ENCODE measurements at regions not wholly inside any gene's neighbourhood (a gene's known extent, or its start where the extent isn't known, plus 50 kb on each side); places are given as distances from the start of the nearest gene placed in this dataset.
A peak's percentile ranks its signal among the peaks of the same experiment; 100 is the strongest.
"Not testable (repeated sequence)": the region's sequence is repeated elsewhere in the genome, so short reads cannot be mapped to it uniquely, and the experiment has no call there.

DNA sequence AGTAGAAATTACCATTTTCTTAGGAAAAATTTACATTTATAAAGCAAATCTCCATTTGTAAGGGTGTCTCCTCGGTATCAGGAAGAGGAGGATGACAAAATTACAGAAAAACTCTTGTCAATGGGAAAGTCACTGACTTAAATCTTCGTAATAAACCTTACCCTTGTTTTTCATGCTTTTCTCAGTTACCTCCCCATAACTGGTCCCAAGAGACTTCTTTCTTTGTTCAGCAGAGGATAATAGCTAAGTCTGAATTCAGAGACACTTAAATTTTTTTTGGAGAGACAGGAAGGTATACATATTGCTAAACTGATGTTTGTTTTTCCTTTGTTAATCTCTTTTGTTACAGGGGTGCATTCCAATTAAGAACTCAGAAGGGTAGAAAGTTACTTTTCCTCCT lies 125.5 kb upstream of the JADE1 start:
- H3K4me3 Mint-ChIP-seq = no peak overlapping the region
- DNase-seq (no peak), ATAC-seq (replicated peaks in 1 of 2) (no peak)
- no peaks in the 10 kb centered on the region for H3K27me3 Mint-ChIP-seq (ENCODE audit: low read depth)
- H3K4me1 Mint-ChIP-seq (ENCODE audit: low read depth) = no peaks in the 10 kb centered on the region
- H3K27ac Mint-ChIP-seq = no peak overlapping the region
- H3K36me3 Mint-ChIP-seq (ENCODE audit: insufficient read depth in 2 of 2) = no peaks in the 10 kb centered on the region
- no peaks in the 10 kb centered on the region for H3K9me3 Mint-ChIP-seq

DNA sequence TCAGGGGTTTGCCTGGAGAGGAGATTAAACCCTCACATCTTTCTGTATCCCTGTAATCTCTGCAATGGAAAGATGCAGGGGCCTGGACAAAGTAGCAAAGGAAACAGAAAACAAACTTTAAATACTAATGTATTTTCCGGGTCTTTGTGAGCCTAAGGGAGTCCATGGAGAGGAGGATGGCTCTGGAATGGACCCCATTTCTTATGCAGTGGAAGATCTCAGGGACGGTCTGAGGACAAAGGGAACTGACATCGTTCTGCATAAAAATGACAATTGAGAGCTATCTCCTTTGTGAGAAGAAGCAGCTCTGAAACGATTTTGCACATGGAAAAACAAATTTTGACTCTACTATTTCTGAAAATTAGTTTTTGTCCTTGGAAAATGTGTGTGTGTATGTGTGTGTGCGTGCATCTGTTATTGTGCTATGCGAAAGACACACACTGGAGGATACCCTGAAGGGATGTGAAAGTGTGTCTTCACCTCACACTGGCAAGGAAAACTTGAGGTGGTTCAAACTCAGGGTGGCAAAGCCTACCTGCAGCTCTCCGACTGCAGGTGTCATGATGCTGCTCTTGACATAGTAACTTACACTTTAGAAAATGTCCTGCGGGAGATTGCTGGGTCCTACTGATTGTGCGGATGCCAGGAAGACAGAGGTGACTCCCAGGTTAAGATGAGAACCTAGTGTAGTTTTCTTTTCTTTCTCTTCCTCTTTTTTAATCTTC lies 126.4 kb upstream of the JADE1 start:
- Mint-ChIP-seq H3K27me3 (ENCODE audit: low read depth) (no peaks in the 10 kb centered on the region), H3K27ac (no peak overlapping the region), H3K36me3 (ENCODE audit: insufficient read depth in 2 of 2) (no peaks in the 10 kb centered on the region), H3K4me1 (ENCODE audit: low read depth) (no peaks in the 10 kb centered on the region), H3K9me3 (no peaks in the 10 kb centered on the region), H3K4me3 (no peak overlapping the region)
- ATAC-seq (replicated peaks in 1 of 2) (no peak), DNase-seq (no peak)

DNA sequence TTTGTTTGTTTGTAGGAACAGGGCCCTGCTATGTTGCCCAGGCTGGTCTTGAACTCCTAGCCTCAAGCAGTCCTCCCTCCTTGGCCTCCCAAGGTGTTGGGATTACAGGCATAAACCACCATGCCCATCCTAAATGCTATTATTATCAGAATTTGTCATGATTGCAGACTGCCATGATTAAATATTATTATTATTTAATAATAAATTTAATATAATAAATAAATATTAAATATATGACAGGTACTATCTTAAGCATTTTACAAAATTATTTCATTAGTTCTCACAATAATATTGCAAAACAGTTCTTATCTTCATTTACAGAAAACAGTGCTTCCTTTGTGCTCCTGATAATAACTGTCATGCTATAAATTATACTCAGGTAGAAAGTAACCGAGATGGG lies 133.4 kb upstream of the JADE1 start:
- Mint-ChIP-seq H3K36me3 (ENCODE audit: insufficient read depth in 2 of 2) (no peaks in the 10 kb centered on the region), H3K27me3 (ENCODE audit: low read depth) (no peaks in the 10 kb centered on the region), H3K27ac (no peak overlapping the region), H3K4me1 (ENCODE audit: low read depth) (peaks cover 4% of the 10 kb centered on the region), H3K4me3 (no peak overlapping the region), H3K9me3 (no peaks in the 10 kb centered on the region)
- ATAC-seq (replicated peaks in 1 of 2) = no peak
- no peak for DNase-seq

DNA sequence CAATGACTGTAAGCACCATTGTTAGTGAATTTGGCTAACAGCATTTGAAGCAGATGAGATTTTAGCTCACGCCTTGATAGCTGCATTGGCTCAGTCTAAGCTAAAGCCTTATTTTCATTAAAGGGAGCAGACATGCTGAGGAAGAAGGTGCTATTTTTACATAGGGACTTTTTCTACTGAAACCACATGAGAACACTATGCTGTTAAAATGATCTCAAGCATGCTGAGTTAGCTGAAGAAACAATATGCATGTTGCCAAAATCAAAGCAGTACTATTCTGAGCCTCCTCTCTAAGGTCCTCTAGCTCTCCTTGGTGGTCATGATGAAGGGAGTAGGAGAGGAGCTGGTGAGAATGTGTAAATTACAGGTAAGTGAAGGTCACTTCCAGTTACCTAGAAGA lies 134.4 kb upstream of the JADE1 start:
- Mint-ChIP-seq H3K4me1 (ENCODE audit: low read depth) (peaks cover 4% of the 10 kb centered on the region), H3K27me3 (ENCODE audit: low read depth) (no peaks in the 10 kb centered on the region), H3K27ac (peak overlapping the region; percentile 77), H3K36me3 (ENCODE audit: insufficient read depth in 2 of 2) (no peaks in the 10 kb centered on the region), H3K4me3 (no peak overlapping the region), H3K9me3 (no peaks in the 10 kb centered on the region)
- peak in 1 of 2 donors; percentile 40 for ATAC-seq (replicated peaks in 1 of 2)
- DNase-seq = no peak

DNA sequence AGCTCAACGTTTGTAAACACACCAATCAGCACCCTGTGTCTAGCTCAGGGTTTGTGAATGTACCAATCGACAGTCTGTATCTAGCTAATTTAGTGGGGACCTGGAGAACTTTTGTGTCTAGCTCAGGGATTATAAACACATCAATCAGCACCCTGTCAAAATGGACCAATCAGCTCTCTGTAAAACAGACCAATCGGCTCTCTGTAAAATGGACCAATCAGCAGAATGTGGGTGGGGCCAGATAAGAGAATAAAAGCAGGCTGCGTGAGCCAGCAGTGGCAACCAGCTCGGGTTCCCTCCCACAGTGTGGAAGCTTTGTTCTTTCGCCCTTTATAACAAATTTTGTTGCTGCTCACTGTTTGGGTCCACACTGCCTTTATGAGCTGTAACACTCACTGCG lies 136.3 kb upstream of the JADE1 start:
- not testable (repeated sequence) for H3K9me3 Mint-ChIP-seq; DNase-seq; H3K4me3 Mint-ChIP-seq; H3K4me1 Mint-ChIP-seq (ENCODE audit: low read depth); ATAC-seq (replicated peaks in 1 of 2); H3K27ac Mint-ChIP-seq; H3K36me3 Mint-ChIP-seq (ENCODE audit: insufficient read depth in 2 of 2); H3K27me3 Mint-ChIP-seq (ENCODE audit: low read depth)

DNA sequence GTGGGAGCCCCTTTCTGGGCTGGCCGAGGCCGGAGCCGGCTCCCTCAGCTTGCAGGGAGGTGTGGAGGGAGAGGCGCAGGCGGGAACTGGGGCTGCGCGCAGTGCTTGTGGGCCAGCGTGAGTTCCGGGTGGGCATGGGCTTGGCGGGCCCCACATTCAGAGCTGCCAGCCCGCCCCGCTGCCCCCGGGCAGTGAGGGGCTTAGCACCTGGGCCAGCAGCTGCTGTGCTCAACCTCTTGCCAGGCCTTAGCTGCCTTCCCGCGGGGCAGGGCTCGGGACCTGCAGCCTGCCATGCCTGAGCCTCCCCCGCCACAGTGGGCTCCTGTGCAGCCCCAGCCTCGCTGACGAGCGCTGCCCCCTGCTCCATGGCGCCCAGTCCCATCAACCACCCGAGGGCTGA lies 136.9 kb upstream of the JADE1 start:
- not testable (repeated sequence) for H3K4me3 Mint-ChIP-seq; H3K27ac Mint-ChIP-seq; H3K4me1 Mint-ChIP-seq (ENCODE audit: low read depth); H3K36me3 Mint-ChIP-seq (ENCODE audit: insufficient read depth in 2 of 2); H3K27me3 Mint-ChIP-seq (ENCODE audit: low read depth); DNase-seq; H3K9me3 Mint-ChIP-seq; ATAC-seq (replicated peaks in 1 of 2)

DNA sequence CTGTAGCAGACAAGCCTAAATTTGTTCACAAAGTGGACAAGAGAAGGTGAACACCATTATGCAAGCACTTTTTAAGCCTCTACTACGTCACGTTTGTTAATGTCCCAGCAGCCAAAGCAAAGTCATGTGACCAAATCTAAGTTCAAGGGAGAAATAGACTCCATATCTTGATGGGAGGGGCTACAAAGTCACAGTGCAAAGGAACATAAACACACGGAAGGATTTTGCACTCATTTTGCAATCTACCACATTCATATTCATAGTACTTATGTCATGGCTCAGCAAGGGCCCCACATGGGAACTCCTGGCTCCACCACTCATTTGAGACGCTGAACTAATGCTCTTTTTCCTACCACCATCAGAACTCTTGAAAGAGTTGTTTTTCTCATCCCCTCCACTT lies 139.0 kb upstream of the JADE1 start:
- no peaks in the 10 kb centered on the region for H3K27me3 Mint-ChIP-seq (ENCODE audit: low read depth)
- DNase-seq (no peak), ATAC-seq (replicated peaks in 1 of 2) (peak; percentile 58 to 84)
- H3K27ac Mint-ChIP-seq = no peak overlapping the region
- peaks cover 4% of the 10 kb centered on the region for H3K4me1 Mint-ChIP-seq (ENCODE audit: low read depth)
- peaks cover 0 to 1% of the 10 kb centered on the region in 2 donors for H3K9me3 Mint-ChIP-seq
- H3K36me3 Mint-ChIP-seq (ENCODE audit: insufficient read depth in 2 of 2) = no peaks in the 10 kb centered on the region
- no peak overlapping the region for H3K4me3 Mint-ChIP-seq

DNA sequence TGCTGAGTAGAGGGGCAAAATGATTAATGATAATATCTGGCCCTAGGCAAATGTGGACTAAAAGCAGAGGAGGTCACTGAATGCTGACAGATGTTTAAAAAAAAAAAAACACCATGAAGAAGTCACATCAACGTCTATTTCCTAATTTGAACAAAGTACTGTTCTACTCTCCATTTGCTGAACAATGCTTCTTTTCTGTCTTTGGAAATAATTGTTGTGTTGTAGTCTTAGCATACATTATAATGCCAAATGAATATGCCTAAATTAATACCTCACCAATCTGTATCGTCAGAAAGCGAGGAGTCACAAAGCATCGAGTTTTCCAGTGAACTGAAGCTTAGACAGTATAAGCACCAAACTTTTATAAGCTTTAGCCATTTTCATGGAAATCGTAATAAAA lies 140.9 kb upstream of the JADE1 start:
- Mint-ChIP-seq H3K27ac (no peak overlapping the region), H3K27me3 (ENCODE audit: low read depth) (no peaks in the 10 kb centered on the region), H3K4me1 (ENCODE audit: low read depth) (no peaks in the 10 kb centered on the region), H3K4me3 (no peak overlapping the region), H3K9me3 (peaks cover 0 to 1% of the 10 kb centered on the region in 2 donors), H3K36me3 (ENCODE audit: insufficient read depth in 2 of 2) (no peaks in the 10 kb centered on the region)
- ATAC-seq (replicated peaks in 1 of 2) (no peak), DNase-seq (no peak)

DNA sequence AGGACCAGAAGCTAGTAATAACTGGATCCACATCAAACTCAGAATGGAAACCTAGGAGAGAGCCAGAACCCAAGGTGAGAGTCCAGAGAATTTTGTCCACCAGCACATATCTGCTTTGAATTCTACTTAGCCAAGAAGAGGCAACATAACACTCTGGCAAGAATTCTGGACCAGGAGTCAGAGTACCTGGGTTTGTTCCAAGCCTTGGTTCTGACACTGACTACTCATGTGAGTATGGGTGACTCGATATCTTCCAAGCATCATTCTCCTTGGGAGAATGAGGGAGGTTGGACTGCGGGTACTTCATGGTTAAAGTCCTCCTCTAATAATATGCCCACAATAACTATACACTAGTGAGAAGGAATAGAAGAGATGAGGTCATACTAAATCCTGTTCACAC lies 144.0 kb upstream of the JADE1 start:
- no peaks in the 10 kb centered on the region for H3K27me3 Mint-ChIP-seq (ENCODE audit: low read depth)
- ATAC-seq (replicated peaks in 1 of 2) (no peak), DNase-seq (no peak)
- H3K36me3 Mint-ChIP-seq (ENCODE audit: insufficient read depth in 2 of 2) = no peaks in the 10 kb centered on the region
- no peak overlapping the region for H3K4me3 Mint-ChIP-seq
- peaks cover 0 to 1% of the 10 kb centered on the region in 2 donors for H3K9me3 Mint-ChIP-seq
- H3K4me1 Mint-ChIP-seq (ENCODE audit: low read depth) = peaks cover 4% of the 10 kb centered on the region
- H3K27ac Mint-ChIP-seq = no peak overlapping the region

DNA sequence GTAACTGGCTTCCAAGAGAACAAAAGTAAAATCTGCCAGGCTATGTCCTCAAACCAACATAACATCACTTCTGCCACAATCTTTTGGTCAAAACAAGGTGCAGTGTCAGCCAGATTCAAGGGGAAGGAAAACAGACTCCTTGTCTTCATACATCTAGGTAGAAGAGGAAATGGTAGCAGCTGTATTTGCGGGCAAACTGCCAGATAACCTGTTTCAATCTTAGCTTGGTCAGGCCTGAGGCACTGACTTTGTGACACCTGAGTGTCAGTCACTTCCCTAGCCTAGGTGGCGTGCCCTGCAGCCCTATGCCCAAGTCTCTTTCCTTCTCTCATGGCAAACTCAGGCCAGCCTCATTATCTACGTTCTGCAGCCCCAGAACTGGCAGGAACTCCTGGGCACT lies 146.2 kb upstream of the JADE1 start:
- no peaks in the 10 kb centered on the region for H3K9me3 Mint-ChIP-seq
- no peaks in the 10 kb centered on the region for H3K27me3 Mint-ChIP-seq (ENCODE audit: low read depth)
- ATAC-seq (replicated peaks in 1 of 2) (peak in 1 of 2 donors; percentile 32), DNase-seq (no peak)
- no peak overlapping the region for H3K27ac Mint-ChIP-seq
- H3K36me3 Mint-ChIP-seq (ENCODE audit: insufficient read depth in 2 of 2) = no peaks in the 10 kb centered on the region
- peaks cover 4% of the 10 kb centered on the region for H3K4me1 Mint-ChIP-seq (ENCODE audit: low read depth)
- no peak overlapping the region for H3K4me3 Mint-ChIP-seq

DNA sequence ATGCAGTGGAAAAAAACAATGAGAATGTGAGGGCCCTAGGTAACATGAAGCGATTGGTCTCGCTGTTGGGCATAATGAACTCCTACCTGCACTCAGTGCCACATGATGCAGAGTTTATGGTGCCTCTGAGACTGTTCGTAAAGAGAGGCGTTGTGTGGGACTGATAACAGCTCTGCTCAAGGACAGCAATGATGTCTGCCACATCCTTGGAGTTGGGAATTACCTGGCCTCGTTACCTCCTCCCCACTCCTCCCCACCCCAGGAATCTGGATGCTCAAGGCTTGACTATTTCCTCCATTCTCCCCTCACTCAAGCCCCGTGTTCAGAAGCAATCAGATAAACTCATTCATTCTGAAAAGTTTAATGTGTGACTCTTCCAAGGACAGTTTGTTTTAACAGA lies 148.0 kb upstream of the JADE1 start:
- H3K27ac Mint-ChIP-seq = no peak overlapping the region
- peaks cover 4% of the 10 kb centered on the region for H3K4me1 Mint-ChIP-seq (ENCODE audit: low read depth)
- no peak for DNase-seq
- peaks cover 0 to under 1% of the 10 kb centered on the region in 2 donors for H3K9me3 Mint-ChIP-seq
- ATAC-seq (replicated peaks in 1 of 2) = no peak
- H3K36me3 Mint-ChIP-seq (ENCODE audit: insufficient read depth in 2 of 2) = no peaks in the 10 kb centered on the region
- no peaks in the 10 kb centered on the region for H3K27me3 Mint-ChIP-seq (ENCODE audit: low read depth)
- no peak overlapping the region for H3K4me3 Mint-ChIP-seq

DNA sequence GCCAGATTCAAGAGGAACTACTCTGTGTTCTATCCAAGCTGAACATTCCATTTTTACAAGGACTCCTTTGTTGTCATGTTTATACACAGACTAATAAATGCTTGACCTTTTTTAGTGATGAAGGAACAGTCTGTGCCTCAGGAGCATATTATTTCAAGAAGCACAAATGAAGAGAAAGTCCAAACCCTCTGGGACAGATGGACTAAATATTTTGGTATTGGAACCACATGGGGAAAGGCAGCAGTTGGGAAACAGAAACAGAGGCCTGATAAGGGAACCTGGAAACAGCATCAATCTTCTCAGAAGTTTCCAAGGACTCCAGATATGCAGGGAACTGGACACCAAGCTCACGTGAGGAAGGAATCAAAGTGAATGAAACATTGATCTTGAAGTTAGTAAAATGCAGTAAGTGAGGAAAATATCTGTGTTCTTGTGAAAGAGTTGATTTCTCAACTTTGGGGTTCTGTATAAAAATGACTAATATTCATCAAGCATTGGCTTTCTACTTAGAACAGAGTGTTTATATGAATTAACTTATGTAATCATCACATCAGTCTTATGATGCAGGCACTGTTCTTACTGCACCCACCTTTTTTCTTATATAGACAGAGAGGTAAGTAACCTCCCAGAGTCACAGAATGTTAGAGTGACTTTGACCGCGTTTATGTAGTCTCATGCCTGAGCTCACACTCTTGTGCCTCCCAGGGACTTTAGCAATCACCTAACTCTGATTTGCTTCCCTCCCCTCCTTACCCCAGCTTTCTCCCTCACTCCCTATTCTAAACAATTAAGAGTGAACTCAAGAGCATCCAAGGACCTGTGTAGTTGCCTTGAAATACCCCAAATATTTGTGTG lies 148.9 kb upstream of the JADE1 start:
- DNase-seq = no peak
- no peaks in the 10 kb centered on the region for H3K36me3 Mint-ChIP-seq (ENCODE audit: insufficient read depth in 2 of 2)
- ATAC-seq (replicated peaks in 1 of 2) = no peak
- H3K9me3 Mint-ChIP-seq = peaks cover 0 to 1% of the 10 kb centered on the region in 2 donors
- H3K4me1 Mint-ChIP-seq (ENCODE audit: low read depth) = peaks cover 4% of the 10 kb centered on the region
- no peak overlapping the region for H3K27ac Mint-ChIP-seq
- H3K27me3 Mint-ChIP-seq (ENCODE audit: low read depth) = no peaks in the 10 kb centered on the region
- H3K4me3 Mint-ChIP-seq = no peak overlapping the region

DNA sequence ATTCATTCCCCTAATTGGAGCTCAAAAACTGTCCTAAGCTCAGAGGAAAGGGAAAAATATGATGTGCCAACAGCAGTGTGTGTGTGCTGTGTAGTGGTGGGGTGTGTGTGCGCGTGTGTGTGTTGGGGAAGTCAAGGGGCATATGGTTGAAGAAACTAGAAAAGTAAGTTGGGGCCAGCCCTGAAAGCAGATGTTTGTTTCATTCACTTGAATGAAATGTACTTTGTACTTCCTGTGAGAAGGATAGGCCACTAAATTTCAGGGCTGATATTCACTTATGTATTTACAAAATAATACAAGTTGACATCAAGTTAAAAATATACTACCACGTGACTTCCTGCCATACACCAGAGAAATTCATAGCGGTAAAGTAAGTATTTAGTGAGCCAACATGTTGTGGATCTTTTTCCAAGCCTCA lies 151.3 kb upstream of the JADE1 start:
- H3K9me3 Mint-ChIP-seq = peaks cover 0 to 1% of the 10 kb centered on the region in 2 donors
- no peak overlapping the region for H3K27ac Mint-ChIP-seq
- H3K27me3 Mint-ChIP-seq (ENCODE audit: low read depth) = no peaks in the 10 kb centered on the region

More for the DNA sequence above, 151.3 kb upstream of the JADE1 start:
- ATAC-seq (replicated peaks in 1 of 2) (no peak), DNase-seq (no peak)
- peaks cover 3% of the 10 kb centered on the region for H3K4me1 Mint-ChIP-seq (ENCODE audit: low read depth)
- H3K4me3 Mint-ChIP-seq = no peak overlapping the region
- H3K36me3 Mint-ChIP-seq (ENCODE audit: insufficient read depth in 2 of 2) = no peaks in the 10 kb centered on the region
